RCC 7860 (cell line): ENCODE measurements at regions not wholly inside any gene's neighbourhood (a gene's known extent, or its start where the extent isn't known, plus 50 kb on each side); places are given as distances from the start of the nearest gene placed in this dataset.

Experiments used
- DNase-seq: peaks from one replicate; pipeline ENCODE4 v3.0.0-alpha.2; 2015; ENCODE audit warnings: low spot score
- FAIRE-seq: peaks from 2 replicates; lab custom pipeline; 2012; peaks lifted over from hg19 to GRCh38; lab: Jason Lieb, UNC

DNA sequence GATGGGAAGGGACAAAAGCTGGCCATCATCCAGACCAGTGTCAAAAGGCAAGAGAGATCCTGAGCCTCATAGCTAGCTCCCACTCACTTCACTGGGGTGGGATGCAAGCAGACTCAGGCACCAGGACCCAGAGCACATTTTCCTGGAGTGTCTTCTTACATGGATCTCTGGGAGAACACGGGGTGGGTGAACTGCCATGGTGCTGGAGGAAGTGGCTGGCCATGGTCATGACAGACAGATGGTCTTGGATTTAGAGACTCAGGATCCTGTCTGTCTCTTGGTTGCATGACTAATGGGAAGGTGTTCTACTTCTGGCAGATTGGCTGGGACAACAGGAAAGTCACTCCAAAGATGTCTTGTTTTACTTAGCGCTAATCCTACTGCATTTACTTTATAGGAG is 311.5 kb downstream of the ATP23 start:
- no peak for FAIRE-seq

DNA sequence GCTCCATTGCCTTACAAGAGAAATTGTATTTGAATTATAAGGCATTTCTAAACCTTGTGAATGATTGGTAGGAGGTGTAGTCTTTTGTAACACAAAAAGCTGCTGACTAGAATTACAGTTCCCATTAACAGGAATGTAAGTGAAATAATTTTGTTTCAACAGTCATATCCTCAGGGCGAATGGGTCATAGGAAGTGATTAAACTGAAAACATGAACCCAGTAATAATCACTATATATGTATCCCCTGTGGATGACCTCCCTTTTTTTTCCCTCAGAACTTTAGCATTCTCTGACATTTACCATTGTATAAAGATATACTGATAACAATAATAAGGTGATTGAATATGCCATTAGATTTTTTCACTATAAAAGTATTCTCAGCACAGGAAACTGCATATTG is 312.3 kb downstream of the ATP23 start:
- FAIRE-seq (no peak), DNase-seq (no peak)

More for the DNA sequence above, 311.5 kb downstream of the ATP23 start:
- DNase-seq: no peak

GRCh38 chr12:58254463-58255100 is 313.2 kb downstream of the ATP23 start:
- DNase-seq: no peak

DNA sequence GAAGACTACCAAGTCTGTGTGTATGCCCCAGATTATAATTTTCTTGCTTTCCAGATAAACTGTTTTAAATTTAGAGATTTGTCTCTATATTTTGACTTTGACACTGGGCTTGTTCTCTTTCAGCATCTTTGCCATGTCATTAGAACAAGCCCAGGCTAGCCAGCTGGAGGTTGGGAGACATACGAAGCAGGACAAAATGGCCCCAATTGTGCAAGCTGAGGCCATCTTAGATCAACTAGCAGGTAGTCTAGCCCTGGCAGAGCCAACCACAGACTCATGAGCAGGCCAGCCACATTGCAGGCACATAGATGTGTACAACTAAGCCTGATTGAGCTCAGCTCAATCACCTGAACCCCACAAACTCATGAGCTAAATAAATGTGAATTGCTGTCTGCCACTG is 321.4 kb downstream of the ATP23 start:
- FAIRE-seq: no peak

More at GRCh38 chr12:58254463-58255100, 313.2 kb downstream of the ATP23 start:
- no peak for FAIRE-seq

GRCh38 chr12:58263816-58264215 is 322.4 kb downstream of the ATP23 start:
- no peak for DNase-seq
- FAIRE-seq: no peak

More for the DNA sequence above, 321.4 kb downstream of the ATP23 start:
- no peak for DNase-seq

DNA sequence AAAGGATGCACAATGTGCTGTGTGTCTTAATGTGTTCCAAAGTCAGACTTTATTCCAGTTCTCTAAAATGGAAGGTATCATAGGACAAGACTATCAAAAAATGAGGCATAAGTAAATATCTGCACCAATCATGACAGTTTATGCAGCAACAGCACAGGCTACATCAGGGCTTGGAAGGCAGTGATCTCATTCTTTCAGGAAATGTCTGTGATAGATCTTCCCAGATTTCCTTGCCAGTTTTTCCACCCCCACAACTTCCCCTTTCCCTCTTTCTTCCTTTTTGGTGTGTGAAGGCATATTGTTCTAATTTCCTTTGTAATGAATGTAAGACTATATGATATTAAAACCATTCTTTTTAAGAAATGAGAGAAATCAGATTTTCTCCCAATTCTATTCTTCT is 326.7 kb downstream of the ATP23 start:
- FAIRE-seq (no peak), DNase-seq (no peak)

DNA sequence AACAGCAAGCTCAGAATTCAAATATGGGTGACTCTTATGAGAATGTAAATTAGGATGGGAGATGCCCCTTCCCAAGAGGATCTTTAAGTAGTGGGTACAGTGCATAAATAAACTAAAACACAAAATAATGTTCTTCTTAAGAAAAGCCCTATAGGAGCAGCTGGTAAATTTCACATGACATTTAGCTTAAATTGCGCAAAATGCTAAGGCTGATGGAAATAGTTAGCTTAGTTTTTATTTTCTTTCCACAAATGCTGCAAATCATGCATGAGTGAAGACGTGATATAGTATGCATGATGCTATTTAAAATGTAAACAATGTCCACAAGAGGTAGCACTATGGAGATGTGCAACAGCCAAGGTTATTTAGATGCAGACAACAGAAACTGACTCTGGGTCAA is 328.1 kb downstream of the ATP23 start:
- no peak for FAIRE-seq

DNA sequence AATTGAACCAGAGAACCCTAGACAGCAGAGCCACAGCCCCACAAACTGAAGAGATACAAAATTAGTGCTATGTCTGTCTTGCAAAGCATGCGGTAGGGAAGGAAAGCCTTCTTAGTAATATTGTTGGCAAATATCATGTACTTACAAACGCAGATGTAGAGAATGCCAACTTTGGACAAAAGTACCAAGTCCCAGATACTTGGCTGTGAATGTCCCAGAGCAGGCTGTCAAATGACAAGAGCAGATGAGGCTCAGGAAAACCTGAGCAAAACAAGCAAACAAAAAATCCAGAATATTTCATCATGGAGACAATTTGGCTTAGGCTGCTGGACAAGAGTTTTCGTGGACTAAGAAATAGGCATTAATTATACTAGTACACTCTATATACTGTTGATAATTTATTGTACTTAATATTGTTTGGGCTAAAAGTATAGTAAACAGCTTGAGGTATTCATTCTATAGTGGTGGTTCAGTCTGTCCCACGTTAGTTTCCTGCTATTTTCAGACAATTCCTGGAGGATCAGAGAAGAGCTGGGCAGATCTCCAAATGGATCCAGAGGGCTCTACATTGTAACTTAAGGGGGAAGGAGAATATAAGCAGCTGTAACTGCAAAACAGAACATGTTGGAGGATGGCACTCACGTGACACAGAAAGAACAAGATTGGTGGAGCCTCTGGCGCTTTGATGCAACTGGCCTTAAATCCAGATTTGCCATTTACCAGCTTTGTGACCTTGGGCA is 329.8 kb downstream of the ATP23 start:
- FAIRE-seq (no peak), DNase-seq (no peak)

More for the DNA sequence above, 328.1 kb downstream of the ATP23 start:
- DNase-seq: no peak

- DNase-seq (no peak), FAIRE-seq (no peak)
These were observed 331.1 kb downstream of the ATP23 start for GRCh38 chr12:58272461-58272860.

GRCh38 chr12:58277231-58277630 is 335.9 kb downstream of the ATP23 start:
- DNase-seq (no peak), FAIRE-seq (no peak)

GRCh38 chr12:58283553-58283952 is 342.2 kb downstream of the ATP23 start:
- DNase-seq (no peak), FAIRE-seq (no peak)

- FAIRE-seq (no peak), DNase-seq (no peak)
These were observed 344.2 kb downstream of the ATP23 start for GRCh38 chr12:58285551-58285950.

DNA sequence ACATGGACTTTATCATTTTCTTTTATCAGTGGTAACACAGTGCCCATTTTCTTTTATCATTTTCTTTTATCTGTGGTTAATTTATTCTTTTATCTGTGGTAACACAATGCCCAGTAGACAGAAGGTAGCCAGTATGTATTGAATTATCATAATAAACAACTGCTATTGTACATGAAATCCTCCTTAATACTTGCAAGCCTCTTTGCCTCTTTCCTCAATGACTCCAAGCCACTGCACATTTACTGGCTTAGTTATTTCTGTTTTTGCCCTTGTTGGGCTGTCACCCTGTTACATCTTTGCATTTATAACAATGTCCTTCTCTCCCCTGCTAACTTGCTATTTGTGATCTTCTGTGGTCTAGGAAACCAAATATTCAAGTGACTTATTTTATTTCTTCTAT is 345.0 kb downstream of the ATP23 start:
- FAIRE-seq: no peak
- DNase-seq: no peak

- no peak for FAIRE-seq
- DNase-seq: no peak
These were observed 346.8 kb downstream of the ATP23 start for GRCh38 chr12:58288190-58288589.

- FAIRE-seq: no peak
- DNase-seq: no peak
These were observed 349.7 kb downstream of the ATP23 start for GRCh38 chr12:58291106-58291505.

DNA sequence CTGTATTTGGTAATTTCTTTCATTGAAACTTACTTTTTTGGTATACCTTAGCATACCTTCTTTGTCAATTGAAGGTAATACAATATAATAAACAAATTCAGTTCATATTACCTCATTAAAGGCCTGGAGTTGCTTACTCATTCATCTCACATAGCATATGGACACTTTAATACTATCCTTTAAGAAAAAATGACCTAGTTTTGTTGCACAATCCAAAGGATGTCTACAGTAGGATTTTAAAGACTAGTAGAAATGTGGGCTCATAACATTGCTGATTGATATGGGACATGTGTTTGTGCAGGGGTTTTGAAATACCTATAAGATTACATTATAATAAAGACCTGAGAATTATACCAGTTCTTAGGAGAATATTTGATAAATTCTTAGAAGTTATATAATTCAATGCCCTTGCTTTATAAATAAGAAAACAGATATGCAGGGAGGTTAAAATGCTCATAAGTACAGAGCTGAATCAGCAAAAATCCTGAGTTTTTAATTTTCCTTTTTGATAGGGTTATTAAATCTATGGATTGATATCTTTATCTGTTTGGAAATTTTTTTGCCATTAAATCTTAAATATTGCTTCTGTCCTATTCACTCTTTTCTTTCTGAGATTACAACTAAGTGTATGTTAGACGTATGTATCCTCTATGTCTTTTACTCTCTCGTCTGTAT is 352.1 kb downstream of the ATP23 start:
- FAIRE-seq: no peak
- no peak for DNase-seq

DNA sequence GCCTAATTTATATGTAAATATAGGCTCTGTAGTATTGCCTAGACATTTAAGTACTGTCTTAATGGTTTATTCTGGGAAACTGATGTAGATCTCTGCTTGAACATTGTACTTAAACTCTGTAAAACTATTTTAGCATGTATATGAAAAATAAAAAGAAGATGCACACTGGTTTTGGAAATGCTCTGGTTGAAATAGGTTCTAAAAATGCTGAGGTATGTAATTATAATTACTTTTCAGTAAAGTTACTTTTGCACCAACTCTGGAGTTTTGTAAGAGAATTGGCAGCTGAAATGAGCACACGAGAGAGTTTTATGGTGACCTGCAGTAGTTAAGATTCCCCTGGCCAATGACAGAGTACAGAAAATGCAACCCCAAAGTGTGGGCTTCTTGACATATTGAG is 353.9 kb downstream of the ATP23 start:
- DNase-seq: no peak
- no peak for FAIRE-seq

GRCh38 chr12:58296863-58297262 is 355.5 kb downstream of the ATP23 start:
- FAIRE-seq (no peak), DNase-seq (no peak)

DNA sequence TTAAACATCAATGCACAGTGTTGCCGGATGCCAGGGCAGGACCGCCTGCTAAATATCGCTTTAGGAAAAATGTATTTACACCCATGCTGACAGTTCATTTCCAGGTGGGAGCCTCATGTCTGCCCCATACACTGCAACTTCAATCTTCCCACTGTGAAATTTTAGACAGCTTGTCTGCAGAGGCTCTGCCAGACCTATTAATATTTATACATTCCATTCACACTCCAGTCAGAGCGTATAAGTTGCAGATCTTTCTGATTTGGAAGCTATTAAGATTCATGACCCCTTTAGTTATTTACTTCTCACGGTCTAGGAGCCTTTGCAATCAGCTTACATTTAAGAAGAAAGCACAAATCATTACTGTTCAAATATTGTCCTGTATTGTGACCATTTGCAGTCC is 357.4 kb downstream of the ATP23 start:
- FAIRE-seq (no peak), DNase-seq (no peak)

DNA sequence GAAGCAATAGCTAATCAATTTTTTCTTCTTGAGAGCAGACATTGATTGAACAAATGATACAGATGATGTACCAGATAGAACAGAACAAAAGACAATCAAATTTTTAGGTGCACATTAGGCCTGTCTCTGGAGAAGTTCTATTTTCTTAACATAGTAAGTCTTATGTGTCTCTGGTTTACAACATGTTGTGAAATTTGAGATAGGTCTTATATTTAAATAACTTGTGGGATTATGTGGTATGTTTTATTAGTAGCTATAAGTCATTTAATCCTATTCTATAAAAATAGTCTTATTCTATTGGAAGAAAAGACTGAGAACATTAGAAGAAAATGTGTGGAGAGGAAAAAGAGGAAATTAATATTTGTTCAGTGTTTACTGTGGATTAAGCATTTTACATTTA is 358.0 kb downstream of the ATP23 start:
- no peak for FAIRE-seq
- DNase-seq: no peak

DNA sequence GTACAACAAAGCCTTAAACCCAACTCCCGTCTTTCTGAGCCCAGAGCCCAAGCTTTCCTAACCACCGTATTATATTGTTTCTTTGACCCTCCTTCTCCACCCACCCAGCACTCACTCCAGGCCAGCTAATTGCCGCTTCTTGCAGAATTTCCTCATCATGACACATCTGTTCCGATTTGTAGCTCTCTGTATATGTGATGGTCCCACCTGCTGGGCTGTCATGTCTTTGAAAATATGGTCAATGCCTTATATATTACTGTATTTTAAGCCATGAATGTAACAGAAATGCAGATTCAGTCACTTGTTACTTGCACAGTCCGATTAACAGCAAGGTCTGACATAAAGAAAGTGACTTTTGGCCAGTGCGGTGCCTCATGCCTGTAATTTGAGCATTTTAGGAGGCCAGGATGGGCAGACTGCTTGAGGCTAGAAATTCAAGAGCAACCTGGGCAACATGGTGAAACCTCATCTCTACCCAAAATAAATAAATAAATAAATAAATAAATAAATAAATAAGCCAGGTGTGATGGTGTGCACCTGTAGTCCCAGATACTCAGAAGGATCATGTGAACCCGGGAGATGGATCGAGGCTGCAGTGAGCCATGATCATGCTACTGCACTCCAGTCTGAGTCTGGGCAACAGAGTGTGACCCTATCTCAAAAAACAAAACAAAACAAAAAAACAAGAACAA is 359.8 kb downstream of the ATP23 start:
- DNase-seq: no peak
- FAIRE-seq: no peak
